IPS DF 4.7 (cell line): ENCODE measurements at regions not wholly inside any gene's neighbourhood (a gene's known extent, or its start where the extent isn't known, plus 50 kb on each side); places are given as distances from the start of the nearest gene placed in this dataset.
"Not testable (repeated sequence)": the region's sequence is repeated elsewhere in the genome, so short reads cannot be mapped to it uniquely, and the experiment has no call there.

ENCODE experiments used
- DNase-seq: peaks from one replicate; pipeline ENCODE4 v3.0.0-alpha.2; 2013; ENCODE audit warnings: low spot score; ENCODE audit errors: extremely low read depth

- DNase-seq = no peak
Observed at GRCh38 chr1:178020968-178021640, 51.2 kb upstream of the SEC16B start.

- DNase-seq = no peak
Observed at GRCh38 chr1:178021950-178022349, 52.1 kb upstream of the SEC16B start.

- no peak for DNase-seq
Observed at GRCh38 chr1:178023181-178023618, 53.3 kb upstream of the SEC16B start.

- DNase-seq = no peak
Observed at GRCh38 chr1:178024504-178024903, 54.6 kb upstream of the SEC16B start.

- DNase-seq = no peak
Observed at GRCh38 chr1:178025613-178026356, 55.9 kb upstream of the SEC16B start.

GRCh38 chr1:178028841-178029481 is 59.1 kb upstream of the SEC16B start:
- no peak for DNase-seq

- DNase-seq = no peak
Observed at GRCh38 chr1:178030467-178030866, 60.6 kb upstream of the SEC16B start.

- peak; percentile 60 for DNase-seq
Observed at GRCh38 chr1:178031856-178032320, 62.0 kb upstream of the RASAL2 start.

GRCh38 chr1:178033019-178033418 is 60.9 kb upstream of the RASAL2 start:
- DNase-seq = no peak

GRCh38 chr1:178034676-178035075 is 59.2 kb upstream of the RASAL2 start:
- DNase-seq = no peak

GRCh38 chr1:178036090-178036489 is 57.8 kb upstream of the RASAL2 start:
- no peak for DNase-seq

- DNase-seq = no peak
Observed at GRCh38 chr1:178037510-178038253, 56.2 kb upstream of the RASAL2 start.

- no peak for DNase-seq
Observed at GRCh38 chr1:178038372-178038771, 55.5 kb upstream of the RASAL2 start.

- no peak for DNase-seq
Observed at GRCh38 chr1:178039891-178040290, 54.0 kb upstream of the RASAL2 start.

- not testable (repeated sequence) for DNase-seq
Observed at GRCh38 chr1:178043940-178044339, 50.0 kb upstream of the RASAL2 start.
